NCI-H1436 (cell line): ENCODE measurements at regions not wholly inside any gene's neighbourhood (a gene's known extent, or its start where the extent isn't known, plus 50 kb on each side); places are given as distances from the start of the nearest gene placed in this dataset.
A peak's percentile ranks its signal among the peaks of the same experiment; 100 is the strongest.

Source experiments
- DNase-seq: peaks from one replicate; lab custom pipeline; 2025; lab: John Stamatoyannopoulos, UW

GRCh38 chr9:129263836-129264235 lies 85.8 kb upstream of the IER5L start:
- no peak for DNase-seq

DNA sequence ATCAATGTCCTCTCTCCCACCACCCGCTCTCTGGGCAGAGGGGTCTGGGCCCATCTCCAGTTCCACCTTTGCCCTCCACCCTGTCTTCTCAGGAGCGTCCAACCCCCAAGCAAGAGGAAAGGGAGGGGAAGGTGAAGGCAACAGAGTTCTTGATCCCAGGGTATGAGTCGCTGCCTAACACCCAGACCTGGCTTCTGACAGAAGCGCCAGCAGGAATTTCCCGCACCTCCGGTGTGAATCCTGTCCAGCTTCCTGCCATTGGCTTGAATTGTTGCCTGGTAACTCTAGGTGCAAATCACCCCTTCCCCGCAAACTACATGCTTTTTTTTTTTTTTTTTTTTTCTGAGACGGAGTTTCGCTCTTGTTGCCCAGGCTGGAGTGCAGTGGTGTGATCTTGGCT lies 84.2 kb upstream of the IER5L start:
- no peak for DNase-seq

DNA sequence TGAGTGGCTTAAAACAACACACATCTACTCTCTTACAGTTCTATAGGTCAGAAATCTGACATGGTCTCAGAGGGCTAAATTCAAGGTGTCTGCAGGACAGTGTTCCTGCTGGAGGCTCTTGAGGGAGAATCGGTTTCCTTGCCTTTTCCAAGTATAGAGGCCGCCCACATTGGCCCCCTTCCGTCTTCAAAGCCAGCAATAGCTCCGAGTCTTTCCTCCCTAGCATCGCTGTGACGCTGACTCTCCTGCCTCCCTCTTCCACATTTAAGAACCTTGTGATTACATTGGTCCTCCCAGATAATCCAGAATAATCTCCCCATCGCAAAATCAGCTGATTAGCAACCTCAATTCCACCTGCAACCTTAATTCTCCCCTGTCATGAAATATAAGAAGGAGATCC lies 81.3 kb upstream of the IER5L start:
- DNase-seq, result no peak

- no peak for DNase-seq
These were observed 80.8 kb upstream of the IER5L start for GRCh38 chr9:129258823-129259301.

GRCh38 chr9:129258124-129258822 lies 80.2 kb upstream of the IER5L start:
- peak; percentile 27 for DNase-seq

DNA sequence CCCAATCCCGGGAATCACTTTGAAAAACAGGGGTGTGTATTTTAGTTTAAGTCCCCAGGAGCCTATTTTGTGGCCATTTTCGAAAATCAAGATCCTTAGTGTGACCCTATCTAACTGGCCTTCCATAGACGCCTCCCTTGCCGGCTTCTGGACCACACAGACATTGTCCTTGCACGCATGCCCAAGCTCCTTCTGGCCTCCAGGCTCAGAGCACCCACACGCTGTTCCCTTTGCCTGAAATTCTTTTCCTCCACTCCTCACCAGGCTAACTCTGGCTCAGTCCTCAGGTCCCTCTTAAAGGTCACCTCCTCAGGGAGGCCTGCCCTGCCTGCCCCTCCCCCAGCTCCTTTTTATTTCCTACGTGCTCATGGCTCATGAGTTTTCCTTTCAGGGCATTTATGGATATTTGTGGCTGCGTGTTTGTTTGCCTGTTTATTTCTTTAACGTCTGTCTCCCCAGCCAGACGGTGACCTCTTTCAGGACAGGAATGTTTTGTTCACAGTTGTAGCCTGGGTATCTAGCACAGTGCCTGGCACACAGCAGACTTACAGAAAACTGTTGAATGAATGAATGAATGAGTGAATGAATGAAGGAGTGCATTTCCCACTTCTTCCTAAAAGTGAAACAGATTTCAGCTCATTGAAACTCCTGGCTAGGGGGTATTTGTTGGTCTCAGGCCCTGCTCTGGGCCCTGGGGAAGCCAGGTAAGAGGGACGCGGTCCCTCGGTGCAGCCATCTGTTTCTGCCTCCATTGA lies 79.1 kb upstream of the IER5L start:
- no peak for DNase-seq

- no peak for DNase-seq
These were observed 76.7 kb upstream of the IER5L start for GRCh38 chr9:129254566-129255287.

GRCh38 chr9:129253803-129254381 lies 75.8 kb upstream of the IER5L start:
- no peak for DNase-seq

- DNase-seq, result no peak
These were observed 75.1 kb upstream of the IER5L start for GRCh38 chr9:129252937-129253802.

DNA sequence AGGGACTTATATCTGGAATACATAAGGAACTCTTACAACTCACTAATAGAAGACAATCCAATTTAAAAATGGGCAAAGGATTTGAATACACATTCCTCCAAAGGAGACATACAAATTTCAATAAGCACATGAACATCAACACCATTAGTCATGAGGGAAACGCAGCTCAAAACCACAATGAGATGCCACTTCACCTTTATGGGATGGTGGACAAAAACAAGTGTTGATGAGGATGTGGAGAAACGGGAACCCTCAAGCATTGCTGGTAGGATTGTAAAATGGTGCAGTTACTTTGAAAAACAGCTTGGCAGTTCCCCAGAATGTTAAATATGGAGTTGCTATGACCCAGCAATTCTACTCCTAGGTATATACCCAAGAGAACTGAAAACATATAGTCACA lies 72.7 kb upstream of the IER5L start:
- no peak for DNase-seq

DNA sequence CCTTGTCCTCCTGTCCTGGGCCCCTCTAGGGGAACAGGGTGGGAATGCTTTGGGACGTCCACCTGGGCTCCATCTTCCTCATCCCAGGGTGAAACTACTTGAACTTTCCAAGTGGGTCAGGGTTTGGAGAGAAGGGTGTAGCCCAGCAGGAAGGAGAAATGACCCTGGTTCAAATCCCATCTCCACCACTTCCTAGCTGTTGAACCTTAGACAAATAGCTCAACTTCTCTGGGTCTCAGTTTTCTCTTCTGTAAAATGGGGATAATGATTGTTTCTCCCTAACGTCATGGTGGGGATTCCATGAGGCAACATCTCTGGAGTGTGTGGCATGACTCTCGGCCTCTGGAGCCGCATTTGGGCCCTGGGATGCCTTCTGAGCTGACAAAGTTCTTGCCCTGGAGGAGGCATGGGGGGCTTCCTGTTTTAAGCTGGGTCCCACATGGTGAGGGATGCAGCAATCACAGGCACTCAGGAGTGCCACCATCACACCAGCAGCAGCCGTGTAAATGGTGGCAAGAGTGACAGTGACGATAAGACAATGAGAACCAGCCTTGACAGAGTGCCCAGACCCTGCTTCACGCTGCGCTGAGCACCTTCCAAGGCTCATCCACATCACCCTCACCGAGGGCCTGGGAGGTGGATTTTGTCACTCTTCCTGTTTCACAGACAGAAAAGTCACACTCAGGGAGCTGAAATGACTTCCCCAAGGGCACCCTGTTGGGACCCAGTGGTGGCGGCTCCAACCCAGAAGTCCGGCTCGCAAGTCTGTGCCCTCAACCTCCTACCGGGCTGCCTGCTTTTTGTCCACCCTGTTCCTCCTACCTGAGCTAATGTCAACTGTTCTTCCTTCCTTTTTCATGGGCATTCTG lies 69.5 kb upstream of the IER5L start:
- no peak for DNase-seq

DNA sequence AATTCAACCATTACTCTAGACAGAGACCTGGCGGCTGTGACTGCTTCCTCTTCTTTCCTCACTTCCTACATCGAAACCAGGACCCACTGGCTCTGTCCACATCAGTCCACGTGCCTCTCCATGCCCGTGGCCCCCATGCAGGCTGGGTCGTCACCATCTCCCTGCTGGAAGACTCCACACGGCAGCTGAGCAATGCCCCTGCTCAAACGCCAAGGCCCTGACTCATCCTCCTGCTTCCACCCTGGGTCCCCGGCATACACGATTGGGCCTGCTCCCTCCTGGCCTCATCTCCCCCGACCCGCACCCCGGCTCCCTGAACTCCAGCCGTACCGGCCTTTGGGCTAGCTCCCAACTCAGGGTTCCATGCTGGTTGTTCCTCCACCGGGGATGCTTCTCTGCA lies 67.2 kb upstream of the IER5L start:
- DNase-seq, result no peak

DNA sequence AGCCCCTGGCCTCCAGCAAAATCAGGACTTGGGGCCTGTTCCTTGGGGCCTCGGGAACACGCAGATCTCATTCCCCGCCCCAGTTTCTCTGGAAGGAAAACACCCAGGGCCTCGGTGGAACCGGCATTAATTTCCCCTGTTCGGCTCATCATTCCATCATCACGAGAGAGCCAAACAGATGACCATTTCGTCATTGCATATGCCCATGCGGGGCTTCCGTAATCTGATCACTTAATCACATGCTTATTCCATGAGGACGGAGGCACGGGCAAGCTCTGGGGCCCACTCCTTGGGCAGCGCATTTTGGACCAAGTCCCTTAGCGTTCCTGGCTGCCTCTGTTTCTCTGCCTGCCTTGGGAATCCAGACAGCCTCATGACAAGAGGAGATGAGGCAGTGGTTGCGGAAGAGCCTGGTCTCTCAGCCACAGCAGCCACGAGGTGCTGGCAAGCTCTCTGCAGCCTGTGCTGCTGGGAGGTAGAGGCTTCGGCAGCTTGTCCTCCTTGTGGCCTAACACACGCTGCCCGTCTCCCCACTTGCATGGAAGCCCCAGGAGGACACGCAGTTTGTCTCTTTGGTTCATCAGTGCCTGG lies 65.0 kb upstream of the IER5L start:
- DNase-seq, result no peak

DNA sequence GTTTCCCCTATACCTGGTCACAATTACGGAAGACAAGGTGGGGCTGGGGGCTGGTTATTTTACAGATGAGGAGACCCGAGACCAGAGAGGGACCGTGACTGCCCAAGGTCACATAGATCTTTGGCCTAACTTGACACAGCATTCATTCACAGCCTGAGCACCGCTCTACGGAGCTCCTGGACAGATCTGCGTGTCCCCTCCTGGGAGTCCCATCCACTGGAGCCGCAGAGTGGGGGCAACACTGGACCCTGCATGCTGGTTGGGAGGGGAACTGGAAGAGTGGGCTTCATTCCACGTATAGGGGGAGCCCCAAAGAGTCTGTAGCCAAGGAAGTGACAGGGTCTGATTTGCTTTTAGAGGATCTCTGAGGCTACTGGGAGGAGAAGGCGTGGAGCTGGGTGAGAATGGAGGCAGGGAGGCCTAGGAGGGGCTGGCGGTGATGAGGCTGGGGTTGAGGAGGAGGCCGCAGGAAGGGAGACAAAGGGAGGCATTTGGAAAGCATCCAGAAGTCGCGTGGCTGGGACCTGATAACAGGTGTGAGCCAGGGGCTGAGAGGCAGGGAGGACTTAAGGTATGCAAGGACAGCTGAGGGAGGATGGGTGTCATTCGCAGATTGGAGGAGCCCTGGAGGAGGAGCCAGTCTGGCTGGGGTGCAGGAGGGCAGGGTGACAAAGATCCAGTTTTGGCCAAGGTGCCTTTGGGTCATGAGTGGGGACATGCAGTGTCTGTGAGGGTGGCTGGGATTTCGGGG lies 64.3 kb upstream of the IER5L start:
- DNase-seq, result no peak

DNA sequence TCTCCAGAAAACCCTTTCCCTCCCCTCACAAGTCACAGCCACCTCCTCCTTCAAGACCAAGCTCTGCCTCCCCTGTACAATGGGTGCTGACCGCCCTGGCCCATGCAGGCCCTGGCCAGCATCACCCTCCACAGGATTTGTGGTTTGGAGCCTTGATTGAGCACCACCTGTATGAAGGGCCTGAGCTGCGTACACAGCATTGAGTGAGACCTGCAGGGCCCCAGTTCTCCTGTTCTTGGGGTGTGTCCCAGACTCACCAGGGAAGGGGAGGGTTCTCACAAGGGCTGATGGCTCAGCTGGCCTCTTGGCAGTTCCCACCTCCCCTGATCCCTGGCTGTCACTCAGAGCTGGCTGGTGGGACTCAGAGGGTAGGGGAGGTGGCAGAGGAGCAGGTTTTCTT lies 63.7 kb upstream of the IER5L start:
- no peak for DNase-seq

DNA sequence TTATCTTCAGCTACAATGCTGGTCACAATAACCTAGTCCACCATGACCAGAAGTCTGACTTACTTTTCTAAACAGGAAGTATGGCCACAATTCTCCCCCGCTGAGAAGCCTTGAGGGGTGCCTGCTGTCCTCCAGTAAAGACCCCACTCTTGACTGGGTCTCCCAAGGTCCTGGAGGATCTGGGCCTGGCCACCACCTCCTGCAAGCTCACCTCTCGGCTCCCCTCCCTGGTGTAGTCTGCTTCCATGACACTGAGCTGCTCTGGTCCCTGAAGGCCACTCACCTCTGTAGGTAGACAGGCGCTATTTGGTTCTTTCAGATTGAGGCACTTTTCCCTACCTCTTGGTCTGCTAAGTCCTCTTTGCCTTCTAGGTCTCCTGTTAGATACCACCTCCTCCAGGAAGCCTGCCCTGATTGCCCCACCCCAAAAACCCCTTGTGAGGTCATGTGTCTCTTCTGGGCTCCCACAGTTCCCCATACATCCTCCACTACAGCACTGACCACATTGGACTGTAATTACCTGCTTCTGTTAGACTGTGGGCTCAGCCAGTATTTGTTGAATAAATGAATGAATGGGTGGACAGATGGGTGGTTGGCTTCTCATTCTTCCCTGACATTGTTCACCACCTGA lies 62.6 kb upstream of the IER5L start:
- DNase-seq, result no peak

DNA sequence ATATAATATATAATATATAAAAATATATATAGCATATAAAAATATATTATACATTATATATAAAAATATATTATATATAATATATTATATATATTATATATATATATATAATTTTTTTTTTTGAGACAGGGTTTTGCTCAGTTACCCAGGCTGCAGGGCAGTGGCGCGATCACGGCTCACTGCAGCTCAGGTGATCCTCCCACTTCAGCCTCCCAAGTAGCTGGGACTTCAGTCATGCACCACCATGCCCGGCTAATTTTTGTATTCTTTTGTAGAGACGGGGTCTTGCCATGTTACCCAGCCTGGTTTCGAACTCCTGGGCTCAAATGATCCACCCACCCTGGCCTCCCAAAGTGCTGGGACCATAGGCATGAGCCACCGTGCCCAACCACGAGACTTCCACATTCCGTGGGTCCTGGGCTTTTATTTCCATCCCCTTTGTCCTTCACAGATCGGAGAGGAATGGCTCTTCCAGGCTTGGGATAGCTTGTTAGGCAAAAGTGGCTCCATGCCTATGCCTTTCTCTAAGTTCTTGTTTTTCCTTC lies 62.0 kb upstream of the IER5L start:
- DNase-seq, result no peak

- no peak for DNase-seq
These were observed 59.7 kb upstream of the IER5L start for GRCh38 chr9:129237803-129238202.

- DNase-seq, result no peak
These were observed 59.1 kb upstream of the IER5L start for GRCh38 chr9:129237164-129237611.
